Mesendoderm (in vitro differentiated cells): ENCODE measurements at regions not wholly inside any gene's neighbourhood (a gene's known extent, or its start where the extent isn't known, plus 50 kb on each side); places are given as distances from the start of the nearest gene placed in this dataset.
A peak's percentile ranks its signal among the peaks of the same experiment; 100 is the strongest.
"Not testable (repeated sequence)": the region's sequence is repeated elsewhere in the genome, so short reads cannot be mapped to it uniquely, and the experiment has no call there.

Experiments used
- DNase-seq: peaks from one replicate; pipeline ENCODE4 v3.0.0; 2013
- H2AK5ac ChIP-seq: 2 replicates; pipeline ENCODE4 v1.6.1; 2013; ENCODE audit warnings: low read length, inconsistent platforms
- H2BK120ac ChIP-seq: 2 replicates; pipeline ENCODE4 v1.6.1; 2013; ENCODE audit warnings: low read depth, mild to moderate bottlenecking, low read length, moderate library complexity, mixed read lengths
- H2BK15ac ChIP-seq: replicated peaks from 2 replicates; pipeline ENCODE4 v1.6.1; 2013; ENCODE audit warnings: low read depth, mild to moderate bottlenecking, moderate library complexity
- H2BK5ac ChIP-seq: 2 replicates; pipeline ENCODE4 v1.6.1; 2013; ENCODE audit warnings: low read length, inconsistent platforms
- H3K18ac ChIP-seq: 2 replicates; pipeline ENCODE4 v1.6.1; 2013; ENCODE audit warnings: mild to moderate bottlenecking, low read length, mixed read lengths
- H3K23ac ChIP-seq: one replicate; pipeline ENCODE4 v1.6.1; 2013; ENCODE audit warnings: low read length
- H3K27ac ChIP-seq: 2 replicates; pipeline ENCODE4 v1.5.1; 2013; ENCODE audit warnings: low read depth, mild to moderate bottlenecking, inconsistent platforms, low read length, moderate library complexity
- H3K27me3 ChIP-seq: 2 replicates; pipeline ENCODE4 v1.6.1; 2013; ENCODE audit warnings: low read length, control low read depth, mild to moderate bottlenecking, inconsistent platforms; ENCODE audit not compliant: insufficient read depth, poor library complexity
- H3K36me3 ChIP-seq: 2 replicates; pipeline ENCODE4 v1.6.1; 2013; ENCODE audit warnings: low read length, inconsistent platforms; ENCODE audit not compliant: control insufficient read depth, insufficient read depth
- H3K4ac ChIP-seq: one replicate; pipeline ENCODE4 v1.6.1; 2013; ENCODE audit warnings: low read depth, mild to moderate bottlenecking, low read length, moderate library complexity
- H3K4me1 ChIP-seq: 2 replicates; pipeline ENCODE4 v1.6.1; 2013; ENCODE audit warnings: low read depth, low read length, inconsistent platforms; ENCODE audit not compliant: control insufficient read depth
- H3K4me2 ChIP-seq: 2 replicates; pipeline ENCODE4 v1.6.1; 2013; ENCODE audit warnings: low read length
- H3K4me3 ChIP-seq: 2 replicates; pipeline ENCODE4 v1.5.1; 2013; ENCODE audit warnings: mild to moderate bottlenecking, low read length
- H3K56ac ChIP-seq: one replicate; pipeline ENCODE4 v1.6.1; 2013; ENCODE audit warnings: low read length
- H3K79me1 ChIP-seq: 2 replicates; pipeline ENCODE4 v1.6.1; 2013; ENCODE audit warnings: low read length, inconsistent platforms
- H3K79me2 ChIP-seq: 2 replicates; pipeline ENCODE4 v1.6.1; 2013; ENCODE audit warnings: mild to moderate bottlenecking, low read length; ENCODE audit not compliant: control insufficient read depth, insufficient read depth
- H3K9ac ChIP-seq: 2 replicates; pipeline ENCODE4 v1.6.1; 2013; ENCODE audit warnings: low read length, inconsistent platforms
- H4K5ac ChIP-seq: one replicate; pipeline ENCODE4 v1.6.1; 2013; ENCODE audit warnings: low read length
- H4K8ac ChIP-seq: one replicate; pipeline ENCODE4 v1.6.1; 2013; ENCODE audit warnings: low read depth, mild to moderate bottlenecking, control low read depth, low read length, moderate library complexity
- WGBS: extraction: QIAGEN DNeasy Blood & Tissue Kit; methylation state at CpG from one replicate; pipeline ENCODE4 v1.1.7; 2013; ENCODE audit warnings: low lambda C conversion rate, missing lambda C conversion rate; ENCODE audit not compliant: insufficient coverage; ENCODE audit errors: extremely low coverage; 5-methylcytosine and 5-hydroxymethylcytosine counted together

DNA sequence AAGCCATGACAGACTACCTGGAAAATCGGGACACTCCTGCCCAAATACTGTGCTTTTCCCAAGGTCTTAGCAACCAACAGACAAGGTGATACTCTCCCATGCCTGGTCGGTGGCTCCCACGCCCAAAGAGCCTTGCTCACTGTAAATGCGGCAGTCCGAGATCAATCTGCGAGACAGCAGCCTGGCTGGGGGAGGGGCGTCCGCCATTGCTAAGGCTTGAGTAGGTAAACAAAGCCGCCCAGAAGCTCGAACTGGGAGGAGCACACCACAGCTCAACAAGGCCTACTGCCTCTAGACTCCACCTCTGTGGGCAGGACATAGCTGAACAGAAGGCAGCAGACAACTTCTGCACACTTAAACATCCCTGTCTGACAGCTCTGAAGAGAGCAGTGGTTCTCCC, 272.1 kb upstream of the CCNG1 start:
- Histone ChIP-seq H3K4me2 (no peak overlapping the region), H3K27ac (no peak overlapping the region), H2BK15ac (no peak overlapping the region), H3K4me1 (no peaks in the 10 kb centered on the region), H3K9ac (no peak overlapping the region), H2BK120ac (no peak overlapping the region), H2AK5ac (no peak overlapping the region), H4K8ac (no peak overlapping the region), H3K18ac (no peak overlapping the region), H3K23ac (no peak overlapping the region), H3K79me1 (no peaks in the 10 kb centered on the region), H3K4ac (no peak overlapping the region), H3K56ac (no peak overlapping the region), H3K36me3 (no peaks in the 10 kb centered on the region), H2BK5ac (no peak overlapping the region), H3K27me3 (no peaks in the 10 kb centered on the region), H4K5ac (no peak overlapping the region), H3K79me2 (no peaks in the 10 kb centered on the region), H3K4me3 (no peak overlapping the region)
- WGBS: no CpG with 5 or more reads among the region's 10 CpGs
- DNase-seq: no peak

GRCh38 chr5:163170161-163170560, 267.2 kb upstream of the CCNG1 start:
- not testable (repeated sequence) for H2BK15ac ChIP-seq, H3K79me1 ChIP-seq, H3K4me3 ChIP-seq, H3K56ac ChIP-seq, H3K18ac ChIP-seq, H3K4ac ChIP-seq, H3K27me3 ChIP-seq, H2BK5ac ChIP-seq, H3K9ac ChIP-seq, H3K36me3 ChIP-seq, H3K23ac ChIP-seq, H4K5ac ChIP-seq, DNase-seq, H2AK5ac ChIP-seq, H4K8ac ChIP-seq, H3K4me2 ChIP-seq, H3K27ac ChIP-seq, H3K4me1 ChIP-seq, H2BK120ac ChIP-seq, H3K79me2 ChIP-seq
- WGBS: no CpG with 5 or more reads among the region's 3 CpGs

GRCh38 chr5:163172540-163173338, 264.7 kb upstream of the CCNG1 start:
- no peak overlapping the region for H3K4me2 ChIP-seq
- no peak overlapping the region for H2BK15ac ChIP-seq
- no peak overlapping the region for H2AK5ac ChIP-seq
- no peaks in the 10 kb centered on the region for H3K79me1 ChIP-seq
- no peaks in the 10 kb centered on the region for H3K27me3 ChIP-seq
- H3K18ac ChIP-seq: no peak overlapping the region
- H3K36me3 ChIP-seq: no peaks in the 10 kb centered on the region
- H3K9ac ChIP-seq: no peak overlapping the region
- no peak overlapping the region for H3K23ac ChIP-seq
- H2BK5ac ChIP-seq: no peak overlapping the region
- no peak overlapping the region for H4K5ac ChIP-seq
- no peak overlapping the region for H2BK120ac ChIP-seq
- H4K8ac ChIP-seq: no peak overlapping the region
- H3K27ac ChIP-seq: no peak overlapping the region
- H3K4me1 ChIP-seq: no peaks in the 10 kb centered on the region
- no peak overlapping the region for H3K4ac ChIP-seq
- no peaks in the 10 kb centered on the region for H3K79me2 ChIP-seq
- DNase-seq: no peak
- no peak overlapping the region for H3K4me3 ChIP-seq
- no CpG with 5 or more reads among the region's 1 CpG for WGBS
- no peak overlapping the region for H3K56ac ChIP-seq

GRCh38 chr5:163177971-163178370, 259.4 kb upstream of the CCNG1 start:
- Histone ChIP-seq H3K27ac (no peak overlapping the region), H4K8ac (no peak overlapping the region), H3K4me1 (no peaks in the 10 kb centered on the region), H3K27me3 (no peaks in the 10 kb centered on the region), H2BK15ac (no peak overlapping the region), H3K4me3 (no peak overlapping the region), H3K79me2 (no peaks in the 10 kb centered on the region), H3K79me1 (no peaks in the 10 kb centered on the region), H3K18ac (no peak overlapping the region), H3K36me3 (no peaks in the 10 kb centered on the region), H2AK5ac (no peak overlapping the region), H3K23ac (no peak overlapping the region), H3K9ac (no peak overlapping the region), H3K4ac (no peak overlapping the region), H2BK5ac (no peak overlapping the region), H3K4me2 (no peak overlapping the region), H2BK120ac (no peak overlapping the region), H4K5ac (no peak overlapping the region), H3K56ac (no peak overlapping the region)
- WGBS: no CpG with 5 or more reads among the region's 3 CpGs
- DNase-seq: no peak

- H3K23ac ChIP-seq: no peak overlapping the region
- H3K18ac ChIP-seq: no peak overlapping the region
- H3K4me3 ChIP-seq: no peak overlapping the region
- no peak overlapping the region for H3K27ac ChIP-seq
- no peak overlapping the region for H2BK120ac ChIP-seq
- no peak overlapping the region for H3K9ac ChIP-seq
- no peaks in the 10 kb centered on the region for H3K79me1 ChIP-seq
- H3K27me3 ChIP-seq: no peaks in the 10 kb centered on the region
- H3K36me3 ChIP-seq: no peaks in the 10 kb centered on the region
- H3K4me2 ChIP-seq: no peak overlapping the region
- H2BK15ac ChIP-seq: no peak overlapping the region
- no peaks in the 10 kb centered on the region for H3K4me1 ChIP-seq
- no peaks in the 10 kb centered on the region for H3K79me2 ChIP-seq
- H3K4ac ChIP-seq: no peak overlapping the region
- H2BK5ac ChIP-seq: no peak overlapping the region
- no peak for DNase-seq
- no peak overlapping the region for H3K56ac ChIP-seq
- H2AK5ac ChIP-seq: no peak overlapping the region
- no peak overlapping the region for H4K5ac ChIP-seq
- no CpG with 5 or more reads among the region's 4 CpGs for WGBS
- H4K8ac ChIP-seq: no peak overlapping the region
Measured at GRCh38 chr5:163185315-163185714, 252.1 kb upstream of the CCNG1 start.

DNA sequence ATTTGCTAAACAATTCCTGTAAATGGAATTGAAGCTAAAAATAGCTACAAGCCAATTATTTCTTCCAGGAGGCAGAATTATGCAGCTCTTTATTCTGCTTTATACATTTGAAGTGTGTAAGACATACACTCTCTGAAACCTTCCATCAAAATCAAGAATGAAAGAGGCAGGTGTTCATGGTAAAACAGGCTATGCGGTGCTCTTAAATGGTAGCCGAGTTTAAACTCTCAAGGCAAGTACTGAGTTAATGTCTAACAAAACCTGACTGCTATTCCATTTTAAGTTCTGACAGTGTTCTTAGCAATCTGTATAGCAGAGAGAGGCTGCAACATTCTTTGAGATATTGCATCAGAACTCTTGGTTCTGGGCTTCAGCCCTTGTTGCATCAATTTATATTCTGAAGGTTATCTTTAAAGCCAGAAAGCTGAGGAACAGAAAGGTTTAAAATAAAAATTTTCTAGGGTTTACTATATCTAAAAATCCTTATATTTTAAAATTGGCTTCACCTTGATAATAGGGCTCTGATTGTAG, 248.3 kb upstream of the CCNG1 start:
- H3K4me1 ChIP-seq: peaks cover 2% of the 10 kb centered on the region
- no peak overlapping the region for H3K4ac ChIP-seq
- H3K79me2 ChIP-seq: no peaks in the 10 kb centered on the region
- no peak overlapping the region for H3K23ac ChIP-seq
- no peak overlapping the region for H2AK5ac ChIP-seq
- no peak overlapping the region for H2BK120ac ChIP-seq
- no peak overlapping the region for H2BK15ac ChIP-seq
- no peak overlapping the region for H3K18ac ChIP-seq
- H2BK5ac ChIP-seq: no peak overlapping the region
- H4K5ac ChIP-seq: no peak overlapping the region
- no peak overlapping the region for H3K9ac ChIP-seq
- no CpG with 5 or more reads among the region's 2 CpGs for WGBS
- H3K36me3 ChIP-seq: no peaks in the 10 kb centered on the region
- no peak overlapping the region for H3K4me2 ChIP-seq
- no peaks in the 10 kb centered on the region for H3K79me1 ChIP-seq
- H3K56ac ChIP-seq: no peak overlapping the region
- no peak overlapping the region for H4K8ac ChIP-seq
- no peak overlapping the region for H3K27ac ChIP-seq
- H3K27me3 ChIP-seq: no peaks in the 10 kb centered on the region
- peak; percentile 31 for DNase-seq
- H3K4me3 ChIP-seq: no peak overlapping the region
